ENCODE measurements at regions not wholly inside any gene's neighbourhood (a gene's known extent, or its start where the extent isn't known, plus 50 kb on each side); places are given as distances from the start of the nearest gene placed in this dataset.

- TF ChIP-seq POLR2A (IDR thresholded peaks at IDR 0.05) = no peak
- TF ChIP-seq CTCF (IDR thresholded peaks at IDR 0.05) = no peak
- Histone ChIP-seq H3K9me3 (no peaks in the 10 kb centered on the region), H3K4me1 (no peaks in the 10 kb centered on the region), H3K27ac (no peak overlapping the region), H3K36me3 (no peaks in the 10 kb centered on the region), H3K27me3 (no peaks in the 10 kb centered on the region), H3K4me3 (no peak overlapping the region)
- intact Hi-C loops (cut with DNase I; ENCODE audit: low total_unique reads) = no loop called here
- no peak for DNase-seq
Measured at GRCh38 chr12:3925621-3926020, 52.4 kb upstream of the PARP11 start.

GRCh38 chr12:3924761-3925160 is 51.6 kb upstream of the PARP11 start:
- Histone ChIP-seq H3K27me3 (no peaks in the 10 kb centered on the region), H3K27ac (no peak overlapping the region), H3K4me3 (no peak overlapping the region), H3K4me1 (no peaks in the 10 kb centered on the region), H3K36me3 (no peaks in the 10 kb centered on the region), H3K9me3 (no peaks in the 10 kb centered on the region)
- intact Hi-C loops (cut with DNase I; ENCODE audit: low total_unique reads) = no loop called here
- DNase-seq = no peak
- TF ChIP-seq CTCF (IDR thresholded peaks at IDR 0.05) = no peak
- no peak for TF ChIP-seq POLR2A (IDR thresholded peaks at IDR 0.05)

- TF ChIP-seq CTCF (IDR thresholded peaks at IDR 0.05) (no peak), POLR2A (IDR thresholded peaks at IDR 0.05) (no peak)
- no peaks in the 10 kb centered on the region for H3K36me3 ChIP-seq
- no peaks in the 10 kb centered on the region for H3K4me1 ChIP-seq
- no peaks in the 10 kb centered on the region for H3K9me3 ChIP-seq
- DNase-seq = no peak
- no peak overlapping the region for H3K27ac ChIP-seq
- intact Hi-C loops (cut with DNase I; ENCODE audit: low total_unique reads) = no loop called here
- no peak overlapping the region for H3K4me3 ChIP-seq
- H3K27me3 ChIP-seq = no peaks in the 10 kb centered on the region
Measured at GRCh38 chr12:3923021-3923420, 49.8 kb upstream of the PARP11 start.

All from uterus (tissue), 3 donors.